ENCODE measurements at regions not wholly inside any gene's neighbourhood (a gene's known extent, or its start where the extent isn't known, plus 50 kb on each side); places are given as distances from the start of the nearest gene placed in this dataset.

GRCh38 chr9:94199776-94200175, 59.3 kb upstream of the ZNF169 start:
- H3K27me3 ChIP-seq (ENCODE audit: low read depth) = no peaks in the 10 kb centered on the region
- no peaks in the 10 kb centered on the region for H3K4me1 ChIP-seq
- intact Hi-C loops (cut with DNase I) = no loop called here
- H3K9me3 ChIP-seq = peaks cover 9% of the 10 kb centered on the region
- TF ChIP-seq CTCF (IDR thresholded peaks at IDR 0.05) = no peak
- ATAC-seq = no peak
- DNase-seq = no peak
- no peak overlapping the region for H3K4me3 ChIP-seq
- no peaks in the 10 kb centered on the region for H3K36me3 ChIP-seq
- H3K27ac ChIP-seq = no peak overlapping the region

GRCh38 chr9:94204174-94204573, 54.9 kb upstream of the ZNF169 start:
- no peak for ATAC-seq
- Histone ChIP-seq H3K27ac (no peak overlapping the region), H3K4me1 (no peaks in the 10 kb centered on the region), H3K4me3 (no peak overlapping the region), H3K27me3 (ENCODE audit: low read depth) (no peaks in the 10 kb centered on the region), H3K9me3 (no peaks in the 10 kb centered on the region), H3K36me3 (no peaks in the 10 kb centered on the region)
- DNase-seq = no peak
- intact Hi-C loops (cut with DNase I) = no loop called here
- no peak for TF ChIP-seq CTCF (IDR thresholded peaks at IDR 0.05)

- no peaks in the 10 kb centered on the region for H3K4me1 ChIP-seq
- intact Hi-C loops (cut with DNase I) = no loop called here
- ATAC-seq (no peak), DNase-seq (no peak)
- no peak overlapping the region for H3K27ac ChIP-seq
- H3K4me3 ChIP-seq = no peak overlapping the region
- H3K36me3 ChIP-seq = no peaks in the 10 kb centered on the region
- no peak for TF ChIP-seq CTCF (IDR thresholded peaks at IDR 0.05)
- H3K9me3 ChIP-seq = no peaks in the 10 kb centered on the region
- H3K27me3 ChIP-seq (ENCODE audit: low read depth) = no peaks in the 10 kb centered on the region
Measured at GRCh38 chr9:94207781-94208180, 51.3 kb upstream of the ZNF169 start.

Small RNA genes lying in the stretch of these regions (microRNA-seq; reads per million reads assigned to microRNA genes)
- 140 reads per million, percentile 57 among the genes with 10 or more reads in this experiment for gene MIRLET7A1 (ENCODE audit: borderline number of aligned reads)
- 3,879 reads per million, percentile 90 among the genes with 10 or more reads in this experiment for gene MIRLET7D (ENCODE audit: borderline number of aligned reads)
- 274 reads per million, percentile 68 among the genes with 10 or more reads in this experiment for gene MIRLET7F1 (ENCODE audit: borderline number of aligned reads)

Measured in lower lobe of right lung (tissue), 2 donors.